GM18907 (cell line): ENCODE measurements at regions not wholly inside any gene's neighbourhood (a gene's known extent, or its start where the extent isn't known, plus 50 kb on each side); places are given as distances from the start of the nearest gene placed in this dataset.
A peak's percentile ranks its signal among the peaks of the same experiment; 100 is the strongest.
"Not testable (repeated sequence)": the region's sequence is repeated elsewhere in the genome, so short reads cannot be mapped to it uniquely, and the experiment has no call there.

Experiments
- ATAC-seq: cut with Tn5 transposase; IDR thresholded peaks from one replicate; pipeline ENCODE4 v1.9.1; 2021; ENCODE audit warnings: mild to moderate bottlenecking, moderate library complexity; ENCODE audit not compliant: unreplicated experiment

GRCh38 chr13:57909833-57910232 is 278.3 kb downstream of the PCDH17 start:
- ATAC-seq: not testable (repeated sequence)

- ATAC-seq: no peak
Observed at GRCh38 chr13:57918086-57918485, 286.5 kb downstream of the PCDH17 start.

DNA sequence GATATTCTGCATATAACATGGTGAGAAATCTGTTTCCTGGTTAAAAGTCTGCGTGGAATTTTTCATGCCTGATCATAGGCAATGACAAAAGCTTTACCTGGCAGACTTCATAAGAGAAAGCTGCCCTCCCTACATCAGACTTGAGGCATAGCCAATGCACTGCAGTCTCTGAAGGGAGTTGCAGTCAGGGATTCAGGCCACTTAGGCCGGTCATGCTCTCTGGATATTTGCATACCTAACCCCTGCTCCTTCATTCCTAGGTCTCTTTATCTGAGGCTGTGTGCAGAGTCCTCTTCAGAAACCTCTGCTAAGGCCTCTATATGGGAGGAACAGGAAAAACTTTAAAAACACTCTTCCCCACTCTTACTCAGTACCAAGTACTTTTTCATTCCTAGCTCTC is 287.4 kb downstream of the PCDH17 start:
- no peak for ATAC-seq

DNA sequence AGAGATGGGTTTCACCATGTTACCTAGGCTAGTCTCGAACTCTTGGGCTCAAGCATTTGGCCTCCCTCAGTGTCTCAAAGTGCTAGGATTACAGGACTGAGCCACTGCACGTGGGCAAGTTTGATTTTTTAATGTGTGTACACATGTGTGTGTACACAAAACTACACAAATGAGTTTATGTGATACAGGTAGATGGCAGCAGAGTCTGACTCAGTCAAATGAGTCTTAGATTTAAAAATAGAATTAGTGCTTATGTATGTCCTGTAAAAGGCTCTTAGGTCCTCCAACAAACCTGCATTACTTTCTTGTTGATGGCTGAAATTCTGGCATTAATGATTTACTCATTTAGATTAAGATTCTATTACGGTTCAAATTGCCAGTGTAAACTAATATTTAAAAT is 293.7 kb downstream of the PCDH17 start:
- no peak for ATAC-seq

DNA sequence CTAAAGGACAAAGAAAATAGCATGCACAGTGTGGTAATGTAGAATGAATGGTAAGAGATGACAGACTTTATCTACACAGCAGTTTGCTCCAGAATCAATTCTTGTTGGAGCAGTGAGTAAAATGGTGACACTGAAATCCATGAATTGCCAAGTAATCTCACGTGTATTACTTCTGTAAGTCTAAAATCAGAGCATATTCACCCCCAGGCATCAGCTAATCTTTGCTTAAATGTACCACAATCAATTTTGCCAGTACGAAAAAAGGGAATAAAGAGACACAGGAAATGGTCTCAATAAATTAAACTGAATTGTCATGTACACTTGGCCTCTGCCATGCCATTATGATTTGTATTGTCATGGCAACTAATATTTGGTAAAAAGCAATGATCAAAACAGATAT is 294.2 kb downstream of the PCDH17 start:
- ATAC-seq: no peak

DNA sequence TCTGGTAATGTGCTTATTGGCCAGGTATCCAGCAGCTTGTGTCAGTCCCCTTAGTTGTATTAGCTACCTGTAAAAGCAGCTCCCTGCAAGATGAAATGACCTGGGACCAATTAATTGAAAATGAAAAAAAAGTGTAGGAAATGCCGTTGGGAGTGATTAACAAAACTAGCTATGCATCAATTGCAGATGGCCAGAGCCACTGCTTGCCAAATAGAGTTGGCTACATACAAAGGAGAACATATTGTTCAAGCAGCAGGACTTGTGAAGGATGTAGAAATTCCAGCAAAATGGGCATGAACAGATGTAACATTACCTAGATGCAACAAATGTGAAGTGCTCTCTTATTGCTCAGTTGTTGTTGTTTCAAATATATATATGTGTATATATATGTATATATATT is 300.5 kb downstream of the PCDH17 start:
- ATAC-seq: no peak

- ATAC-seq: no peak
Observed at GRCh38 chr13:57933606-57934005, 302.1 kb downstream of the PCDH17 start.

DNA sequence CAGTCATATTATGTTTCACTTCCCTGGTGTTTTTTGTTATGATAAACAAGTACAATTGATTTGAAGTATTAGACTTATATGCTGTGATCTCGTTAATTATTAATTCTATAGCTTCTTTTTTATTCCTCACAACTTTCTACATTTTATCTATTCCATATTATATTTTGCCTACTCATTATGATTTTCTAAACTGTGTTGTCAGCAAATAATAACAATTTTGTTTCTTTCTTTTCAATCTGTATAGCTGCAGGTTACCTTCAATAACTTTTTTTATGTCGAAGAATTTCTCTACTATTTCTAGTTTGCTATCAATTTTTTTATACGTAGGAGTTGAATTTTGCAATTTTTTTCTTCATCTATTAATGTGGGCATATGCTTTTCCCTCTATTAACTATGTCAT is 304.4 kb downstream of the PCDH17 start:
- ATAC-seq: no peak

GRCh38 chr13:57946361-57946760 is 314.8 kb downstream of the PCDH17 start:
- ATAC-seq: peak; percentile 79

DNA sequence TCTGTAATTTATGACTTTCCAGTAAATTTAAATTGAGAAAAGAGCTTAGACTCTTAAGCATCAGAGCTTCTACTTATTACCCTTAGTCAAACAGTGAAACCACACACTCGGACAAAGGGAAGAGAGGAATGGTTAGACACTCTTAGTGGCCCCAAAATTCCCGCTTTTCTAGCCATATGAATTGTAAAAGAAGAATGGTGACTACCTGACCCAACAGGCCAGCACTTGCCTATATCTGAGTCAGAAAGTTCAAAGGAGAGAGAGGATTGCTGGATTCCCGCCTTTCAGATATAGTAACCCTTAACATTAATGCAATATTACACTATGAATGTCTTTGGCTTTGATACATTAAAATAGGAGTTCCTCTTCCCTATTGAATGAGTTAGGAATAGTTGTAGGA is 317.3 kb downstream of the PCDH17 start:
- no peak for ATAC-seq

GRCh38 chr13:57969951-57970350 is 338.4 kb downstream of the PCDH17 start:
- no peak for ATAC-seq

DNA sequence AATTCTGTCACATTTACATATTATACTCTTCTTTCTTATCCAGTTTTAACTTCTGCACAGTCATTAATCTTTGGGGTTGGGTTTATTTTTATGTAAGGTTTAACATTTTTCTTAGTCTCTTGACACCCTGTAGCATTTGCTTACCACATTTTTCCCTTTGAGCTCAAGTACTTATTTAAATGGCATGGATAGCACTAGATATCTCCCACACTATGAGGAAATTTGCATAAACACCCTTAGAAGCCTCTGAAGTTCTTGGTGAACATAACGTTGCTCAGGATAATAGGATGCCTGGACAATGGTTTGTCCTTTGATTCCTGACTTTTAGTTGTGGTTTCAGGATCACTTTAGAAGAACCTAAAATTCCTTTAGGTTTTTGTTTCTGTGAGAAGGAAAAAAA is 338.9 kb downstream of the PCDH17 start:
- no peak for ATAC-seq

- no peak for ATAC-seq
Observed at GRCh38 chr13:57982782-57983181, 351.2 kb downstream of the PCDH17 start.

GRCh38 chr13:57988276-57988675 is 356.7 kb downstream of the PCDH17 start:
- no peak for ATAC-seq

- no peak for ATAC-seq
Observed at GRCh38 chr13:57991041-57991440, 359.5 kb downstream of the PCDH17 start.

- ATAC-seq: no peak
Observed at GRCh38 chr13:57992416-57992815, 360.9 kb downstream of the PCDH17 start.

GRCh38 chr13:57996717-57997116 is 365.2 kb downstream of the PCDH17 start:
- ATAC-seq: no peak

DNA sequence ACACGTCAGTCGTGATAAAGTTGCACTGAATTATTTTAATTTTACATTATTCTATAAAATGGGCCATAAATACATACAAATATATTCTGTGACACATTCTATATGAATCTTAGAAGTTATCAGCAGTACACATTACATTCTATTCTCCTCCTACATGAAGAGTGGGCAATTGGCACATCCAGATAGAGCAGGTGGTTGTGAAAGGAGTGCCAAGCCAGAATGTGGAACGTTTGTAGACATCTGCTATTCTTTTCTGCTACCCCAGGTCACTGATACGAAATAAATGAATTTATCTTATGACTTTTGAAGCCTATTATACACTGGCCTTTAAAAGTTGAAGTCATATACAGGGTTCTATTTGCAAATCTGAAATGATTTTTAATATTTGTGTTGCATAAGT is 373.2 kb downstream of the PCDH17 start:
- no peak for ATAC-seq

DNA sequence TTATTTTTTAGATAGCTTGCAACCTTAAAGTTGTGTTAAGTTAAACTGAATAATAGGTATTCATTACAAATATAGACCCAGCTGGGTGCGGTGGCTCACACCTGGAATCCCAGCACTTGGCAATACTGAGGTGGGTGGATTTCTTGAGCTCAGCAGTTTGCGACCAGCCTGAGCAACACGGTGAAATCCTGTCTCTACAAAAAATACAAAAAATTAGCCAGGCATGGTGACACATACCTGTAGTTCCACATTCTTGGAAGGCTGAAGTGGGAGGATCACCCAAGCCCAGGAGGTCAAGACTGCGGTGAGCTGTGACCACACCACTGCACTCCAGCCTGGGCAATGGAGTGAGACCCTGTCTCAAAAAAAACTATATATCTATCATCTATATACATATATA is 386.5 kb downstream of the PCDH17 start:
- no peak for ATAC-seq

- no peak for ATAC-seq
Observed at GRCh38 chr13:58018865-58019264, 387.3 kb downstream of the PCDH17 start.

DNA sequence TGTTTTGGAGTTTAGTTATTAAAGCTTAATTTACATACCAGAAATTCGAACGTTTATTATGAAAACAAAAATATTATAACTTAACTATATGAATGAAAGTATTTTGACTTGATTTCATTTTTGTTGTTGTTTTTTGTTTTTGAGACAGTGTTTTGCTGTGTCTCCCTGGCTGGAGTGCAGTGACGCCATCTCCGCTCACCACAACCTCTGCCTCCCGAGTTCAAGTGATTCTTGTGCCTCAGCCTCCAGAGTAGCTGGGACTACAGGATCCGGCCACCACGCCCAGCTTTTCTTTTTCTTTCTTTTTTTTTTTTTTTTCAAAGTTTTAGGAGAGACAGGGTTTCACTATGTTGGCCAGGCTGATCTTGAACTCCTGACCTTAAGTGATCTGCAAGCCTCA is 392.6 kb downstream of the PCDH17 start:
- no peak for ATAC-seq

DNA sequence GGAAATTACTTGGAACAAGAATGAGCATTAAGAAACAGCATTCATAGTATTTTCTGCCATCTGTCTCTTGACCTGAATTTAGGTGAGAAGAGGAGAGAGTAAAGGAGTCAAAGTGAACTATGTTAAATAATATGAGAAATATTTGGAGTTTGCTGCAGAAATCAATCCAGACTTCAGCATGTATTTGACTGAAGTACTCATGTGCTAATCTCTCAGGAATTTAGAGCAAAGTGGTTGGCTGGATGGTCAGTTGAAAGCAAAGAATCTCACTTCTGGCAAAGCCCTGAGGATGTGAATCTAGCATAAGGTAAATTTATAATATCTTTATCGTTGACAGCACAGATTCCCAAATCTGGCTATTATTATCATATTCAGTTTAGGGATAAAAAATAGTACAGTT is 394.3 kb downstream of the PCDH17 start:
- ATAC-seq: no peak

DNA sequence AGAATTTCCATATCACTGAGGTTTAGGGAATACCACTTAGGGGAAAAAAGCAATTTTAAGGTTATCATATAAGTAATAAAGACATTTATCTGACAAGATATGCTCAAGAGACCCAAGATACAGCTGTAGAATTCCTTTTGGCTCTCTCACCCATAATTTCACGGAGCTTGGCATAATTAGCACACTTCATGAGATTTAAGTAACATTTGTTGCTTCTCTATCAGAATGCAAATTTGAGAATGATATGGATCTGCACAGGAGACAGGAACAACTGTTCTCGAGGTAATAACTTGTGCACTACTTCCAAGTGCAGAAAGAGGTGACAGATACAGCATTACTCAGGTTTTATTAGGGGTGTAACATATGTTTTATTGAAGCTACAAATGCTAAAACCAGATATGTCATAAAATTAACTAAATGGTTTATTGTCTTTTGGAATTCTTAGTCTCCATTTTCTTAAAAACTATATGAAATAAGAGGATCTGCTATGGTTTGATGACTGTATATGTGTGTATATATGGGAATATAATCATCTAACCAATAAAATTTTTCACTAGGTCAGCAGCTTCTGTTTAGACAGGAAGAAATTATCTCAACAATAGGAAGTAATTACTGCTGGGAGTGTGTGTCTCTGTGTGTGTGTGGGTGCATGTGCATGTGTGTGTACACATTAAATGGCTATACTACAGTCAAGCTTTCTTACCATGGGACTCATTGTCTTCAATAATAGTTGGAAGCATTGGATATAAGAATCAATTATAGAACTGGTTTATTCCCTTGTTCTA is 401.3 kb downstream of the PCDH17 start:
- ATAC-seq: no peak
